ENCODE measurements at regions not wholly inside any gene's neighbourhood (a gene's known extent, or its start where the extent isn't known, plus 50 kb on each side); places are given as distances from the start of the nearest gene placed in this dataset.

- H3F3A ChIP-seq (ENCODE audit: insufficient read depth, low read depth) = no peaks in the 10 kb centered on the region
- H3K79me2 ChIP-seq (ENCODE audit: low read depth) = no peaks in the 10 kb centered on the region
- no peaks in the 10 kb centered on the region for H3K9me2 ChIP-seq (ENCODE audit: insufficient read depth)
- CTCF ChIA-PET = no interaction called here
- no peak overlapping the region for H3K4me2 ChIP-seq
- POLR2A ChIA-PET (ENCODE audit: unreplicated experiment) = interaction anchor here (0.6 kb wide), 1 partner anchor 37 kb away, joined by 6 read pairs; no protein-coding TSS in a partner anchor
- H2AFZ ChIP-seq = no peak overlapping the region
- TF ChIP-seq EZH2 (IDR thresholded peaks at IDR 0.05; ENCODE audit: low read depth) = no peak
- no peak for TF ChIP-seq CTCF (conservative IDR thresholded peaks at IDR 0.05)
- DNase-seq = no peak
- no peak overlapping the region for H3K27ac ChIP-seq
- H4K20me1 ChIP-seq (ENCODE audit: insufficient read depth) = no peaks in the 10 kb centered on the region
- no peaks in the 10 kb centered on the region for H3K36me3 ChIP-seq (ENCODE audit: low read depth)
- H3K4me1 ChIP-seq (replicated peaks; ENCODE audit: insufficient read depth) = no peaks in the 10 kb centered on the region
- no peaks in the 10 kb centered on the region for H3K9me3 ChIP-seq (ENCODE audit: insufficient read depth, low read depth)
- no peak overlapping the region for H3K4me3 ChIP-seq
- no peaks in the 10 kb centered on the region for H3K27me3 ChIP-seq (ENCODE audit: insufficient read depth, low read depth)
- no TSS peak for BruUV-seq (replicated peaks)
- intact Hi-C loops (cut with micrococcal nuclease; ENCODE audit: unreplicated experiment) = no loop called here
These were observed 491.9 kb upstream of the TOM1L1 start for GRCh38 chr17:54408731-54409130.

DNA sequence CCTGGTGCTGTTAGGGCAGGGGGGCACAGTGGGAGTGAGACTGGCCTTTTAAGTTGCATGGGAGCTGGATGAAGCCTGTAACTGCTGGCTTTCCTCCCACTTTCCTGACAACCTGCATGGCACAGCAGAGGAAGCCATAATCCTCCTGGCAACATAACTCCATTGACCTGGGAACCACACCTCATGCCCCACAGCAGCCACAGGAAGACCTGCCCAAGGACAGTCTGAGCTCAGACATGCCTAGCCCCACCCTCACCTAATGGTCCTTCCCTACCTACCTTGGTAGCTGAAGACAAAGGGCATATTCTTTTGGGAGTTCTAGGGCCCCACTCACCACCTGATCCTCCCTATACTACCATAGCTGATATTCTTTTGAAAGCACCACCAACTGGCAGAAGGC, 482.2 kb upstream of the TOM1L1 start:
- H3K9me2 ChIP-seq (ENCODE audit: insufficient read depth) = no peaks in the 10 kb centered on the region
- H3K79me2 ChIP-seq (ENCODE audit: low read depth) = no peaks in the 10 kb centered on the region
- CTCF ChIA-PET = no interaction called here
- intact Hi-C loops (cut with micrococcal nuclease; ENCODE audit: unreplicated experiment) = no loop called here
- peaks cover 7% of the 10 kb centered on the region; the same call in 1 of the 2 replicates for H3K4me1 ChIP-seq (replicated peaks; ENCODE audit: insufficient read depth)
- H3K4me3 ChIP-seq = no peak overlapping the region
- no peaks in the 10 kb centered on the region for H3K27me3 ChIP-seq (ENCODE audit: insufficient read depth, low read depth)
- no peaks in the 10 kb centered on the region for H3K36me3 ChIP-seq (ENCODE audit: low read depth)
- no peak overlapping the region for H2AFZ ChIP-seq
- H3F3A ChIP-seq (ENCODE audit: insufficient read depth, low read depth) = no peaks in the 10 kb centered on the region
- no peak overlapping the region for H3K4me2 ChIP-seq
- BruUV-seq (replicated peaks) = no TSS peak
- POLR2A ChIA-PET (ENCODE audit: unreplicated experiment) = no interaction called here
- no peaks in the 10 kb centered on the region for H3K9me3 ChIP-seq (ENCODE audit: insufficient read depth, low read depth)
- no peak for TF ChIP-seq EZH2 (IDR thresholded peaks at IDR 0.05; ENCODE audit: low read depth)
- no peak for TF ChIP-seq CTCF (conservative IDR thresholded peaks at IDR 0.05)
- no peak overlapping the region for H3K27ac ChIP-seq
- no peak for DNase-seq
- H4K20me1 ChIP-seq (ENCODE audit: insufficient read depth) = no peaks in the 10 kb centered on the region

DNA sequence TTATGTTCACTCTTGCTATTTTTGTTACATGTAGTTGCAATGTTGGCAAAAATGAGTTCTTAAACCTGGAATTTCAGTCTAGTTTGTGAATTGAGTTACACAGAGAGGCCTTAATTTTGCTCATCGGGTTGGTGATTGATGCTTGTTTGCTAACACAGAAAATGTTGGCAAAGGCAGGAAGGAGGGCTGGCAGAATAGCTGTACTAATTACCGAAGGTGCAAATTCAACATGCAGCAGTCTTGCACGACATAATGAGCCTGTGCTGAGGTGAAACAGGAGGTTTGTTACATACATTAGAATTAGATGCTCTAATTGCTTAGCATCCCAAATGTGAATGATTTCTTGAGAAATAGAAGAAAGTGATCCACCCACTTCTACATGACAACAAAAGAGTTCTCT, 475.0 kb upstream of the TOM1L1 start:
- BruUV-seq (replicated peaks) = no TSS peak
- Histone ChIP-seq H4K20me1 (ENCODE audit: insufficient read depth) (no peaks in the 10 kb centered on the region), H3K9me3 (ENCODE audit: insufficient read depth, low read depth) (no peaks in the 10 kb centered on the region), H3K4me2 (no peak overlapping the region), H3K27me3 (ENCODE audit: insufficient read depth, low read depth) (no peaks in the 10 kb centered on the region), H3K9me2 (ENCODE audit: insufficient read depth) (no peaks in the 10 kb centered on the region), H3K79me2 (ENCODE audit: low read depth) (no peaks in the 10 kb centered on the region), H3K27ac (no peak overlapping the region), H3K4me1 (replicated peaks; ENCODE audit: insufficient read depth) (no peaks in the 10 kb centered on the region), H3F3A (ENCODE audit: insufficient read depth, low read depth) (no peaks in the 10 kb centered on the region), H3K4me3 (no peak overlapping the region), H3K36me3 (ENCODE audit: low read depth) (no peaks in the 10 kb centered on the region), H2AFZ (no peak overlapping the region)
- ChIA-PET CTCF (no interaction called here), POLR2A (ENCODE audit: unreplicated experiment) (no interaction called here)
- TF ChIP-seq CTCF (conservative IDR thresholded peaks at IDR 0.05) = no peak
- no peak for TF ChIP-seq EZH2 (IDR thresholded peaks at IDR 0.05; ENCODE audit: low read depth)
- intact Hi-C loops (cut with micrococcal nuclease; ENCODE audit: unreplicated experiment) = no loop called here
- DNase-seq = no peak
